Panc1 (cell line): ENCODE measurements at regions not wholly inside any gene's neighbourhood (a gene's known extent, or its start where the extent isn't known, plus 50 kb on each side); places are given as distances from the start of the nearest gene placed in this dataset.
"Not testable (repeated sequence)": the region's sequence is repeated elsewhere in the genome, so short reads cannot be mapped to it uniquely, and the experiment has no call there.

Source experiments
- ATAC-seq: fragments of 200-7000 bp; cut with Tn5 transposase; 2 replicates; pipeline ENCODE4 v1.9.1; 2020; ENCODE audit warnings: mild to moderate bottlenecking, moderate library complexity
- BruUV-seq: library from RNA; stranded (reverse); fragments of 400-500 nt; replicated peaks from 2 replicates; lab custom pipeline; 2021; lab: Mats Ljungman, UMichigan
- CTCF ChIA-PET: fragments of 300-600 bp; sonication (Branson Sonifier 250); formaldehyde crosslinking; loops from one replicate; lab custom pipeline; 2022; ENCODE audit warnings: antibody characterized with exemption; lab: Charles Lee
- POLR2A ChIA-PET: fragments of 300-600 bp; sonication (Branson Sonifier 250); formaldehyde crosslinking; loops from one replicate; lab custom pipeline; 2022; ENCODE audit warnings: antibody characterized with exemption; lab: Charles Lee
- DNase-seq: peaks from one replicate; pipeline ENCODE4 v3.0.0-alpha.2; 2010; ENCODE audit warnings: low read depth, low spot score
- H3K27ac ChIP-seq: 2 replicates; pipeline ENCODE4 v1.5.1; 2011; ENCODE audit warnings: mild to moderate bottlenecking, low read length, inconsistent platforms
- H3K27me3 ChIP-seq: fragments of 200-500 bp; sonication (Bioruptor generic); 2 replicates; pipeline ENCODE4 v1.6.0; 2014; ENCODE audit warnings: low read length, inconsistent platforms; ENCODE audit not compliant: control insufficient read depth, insufficient read depth
- H3K36me3 ChIP-seq: fragments of 200-500 bp; sonication (Bioruptor generic); 2 replicates; pipeline ENCODE4 v1.5.1; 2014; ENCODE audit warnings: inconsistent platforms, mild to moderate bottlenecking, low read length, moderate library complexity; ENCODE audit not compliant: control insufficient read depth, insufficient read depth
- H3K4me1 ChIP-seq: 2 replicates; pipeline ENCODE4 v1.5.1; 2011; ENCODE audit warnings: inconsistent platforms, mild to moderate bottlenecking, low read length, moderate library complexity; ENCODE audit not compliant: control insufficient read depth, insufficient read depth
- H3K4me3 ChIP-seq, 2 experiments: 2 replicates each; pipeline ENCODE4 v1.5.1; 2011 to 2012; ENCODE audit warnings: low read depth in 2 of 2, low read length in 2 of 2, mild to moderate bottlenecking in 2 of 2, inconsistent platforms in 1 of 2, moderate library complexity in 1 of 2
- H3K9me3 ChIP-seq: fragments of 200-500 bp; sonication (Bioruptor generic); 2 replicates; pipeline ENCODE4 v1.5.1; 2014; ENCODE audit warnings: low read depth, mild to moderate bottlenecking, inconsistent platforms, low read length, moderate library complexity; ENCODE audit not compliant: control insufficient read depth, insufficient read depth
- POLR2AphosphoS5 ChIP-seq: IDR thresholded peaks from 2 replicates; pipeline ENCODE4 v1.6.1; 2012; ENCODE audit warnings: mild to moderate bottlenecking, low read depth, low read length, moderate library complexity
- SIN3A ChIP-seq: IDR thresholded peaks from 2 replicates; pipeline ENCODE4 v1.6.1; 2012; ENCODE audit warnings: low read depth, mild to moderate bottlenecking, low read length, moderate library complexity, borderline replicate concordance; ENCODE audit not compliant: insufficient read depth
- TCF7L2 ChIP-seq: IDR thresholded peaks from 2 replicates; pipeline ENCODE4 v1.6.1; 2011; ENCODE audit warnings: mild to moderate bottlenecking, low read depth, low read length, inconsistent platforms
- in situ Hi-C: cut with HindIII; loops from 2 replicates; pipeline ENCODE4 v1.10.0; 2016; ENCODE audit warnings: low sequenced_read_pairs, low pct_unique_long_range_greater_than_20kb
- intact Hi-C: fragments of 100-400 bp; cut with micrococcal nuclease; formaldehyde crosslinking; loops from one replicate; pipeline ENCODE4 v1.10.0; 2022; ENCODE audit not compliant: unreplicated experiment
- TF ChIP-seq, protein P1 (sequence below), 2 experiments: IDR thresholded peaks; 2 replicates each; pipeline ENCODE4 v1.6.1; 2011 to 2012; ENCODE audit warnings: low read depth in 2 of 2, control low read depth in 1 of 2, low read length in 1 of 2, mild to moderate bottlenecking in 1 of 2, moderate library complexity in 1 of 2; ENCODE audit not compliant: insufficient read depth in 1 of 2
- TF ChIP-seq, protein P2 (sequence below): fragments of 450-650 bp; IDR thresholded peaks from 2 replicates; pipeline ENCODE4 v1.5.1; 2017; ENCODE audit warnings: mild to moderate bottlenecking

DNA sequence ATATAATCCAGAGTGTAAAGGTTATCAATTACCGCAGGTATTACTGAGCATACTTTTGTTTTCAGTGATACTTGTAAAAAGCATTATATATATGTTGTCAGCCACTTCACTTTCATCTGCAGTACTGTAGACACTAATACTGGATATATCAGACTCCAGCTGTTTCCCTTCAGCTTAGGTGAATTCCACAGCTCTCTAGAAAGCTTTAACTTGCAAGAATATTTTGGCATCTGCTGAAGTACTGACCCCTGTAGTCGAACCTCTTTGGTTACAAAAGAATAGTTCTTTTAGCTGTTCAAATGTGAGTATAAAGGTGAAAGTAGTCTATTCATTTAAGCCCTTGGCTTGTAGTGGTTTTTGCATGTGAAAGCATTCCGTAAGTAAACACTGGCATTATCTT is 1222.7 kb upstream of the TENM3 start:
- no peak for DNase-seq
- H3K27me3 ChIP-seq, result no peaks in the 10 kb centered on the region
- ChIA-PET CTCF (no interaction called here), POLR2A (no interaction called here)
- H3K27ac ChIP-seq, result no peak overlapping the region
- intact Hi-C loops (no loop called here), in situ Hi-C loops (no loop called here)
- no peaks in the 10 kb centered on the region for H3K4me1 ChIP-seq
- no TSS peak for BruUV-seq
- no peak overlapping the region for H3K4me3 ChIP-seq
- no peaks in the 10 kb centered on the region for H3K9me3 ChIP-seq
- H3K36me3 ChIP-seq, result no peaks in the 10 kb centered on the region
- no peak for TF ChIP-seq SIN3A
- TF ChIP-seq, protein P1, sequence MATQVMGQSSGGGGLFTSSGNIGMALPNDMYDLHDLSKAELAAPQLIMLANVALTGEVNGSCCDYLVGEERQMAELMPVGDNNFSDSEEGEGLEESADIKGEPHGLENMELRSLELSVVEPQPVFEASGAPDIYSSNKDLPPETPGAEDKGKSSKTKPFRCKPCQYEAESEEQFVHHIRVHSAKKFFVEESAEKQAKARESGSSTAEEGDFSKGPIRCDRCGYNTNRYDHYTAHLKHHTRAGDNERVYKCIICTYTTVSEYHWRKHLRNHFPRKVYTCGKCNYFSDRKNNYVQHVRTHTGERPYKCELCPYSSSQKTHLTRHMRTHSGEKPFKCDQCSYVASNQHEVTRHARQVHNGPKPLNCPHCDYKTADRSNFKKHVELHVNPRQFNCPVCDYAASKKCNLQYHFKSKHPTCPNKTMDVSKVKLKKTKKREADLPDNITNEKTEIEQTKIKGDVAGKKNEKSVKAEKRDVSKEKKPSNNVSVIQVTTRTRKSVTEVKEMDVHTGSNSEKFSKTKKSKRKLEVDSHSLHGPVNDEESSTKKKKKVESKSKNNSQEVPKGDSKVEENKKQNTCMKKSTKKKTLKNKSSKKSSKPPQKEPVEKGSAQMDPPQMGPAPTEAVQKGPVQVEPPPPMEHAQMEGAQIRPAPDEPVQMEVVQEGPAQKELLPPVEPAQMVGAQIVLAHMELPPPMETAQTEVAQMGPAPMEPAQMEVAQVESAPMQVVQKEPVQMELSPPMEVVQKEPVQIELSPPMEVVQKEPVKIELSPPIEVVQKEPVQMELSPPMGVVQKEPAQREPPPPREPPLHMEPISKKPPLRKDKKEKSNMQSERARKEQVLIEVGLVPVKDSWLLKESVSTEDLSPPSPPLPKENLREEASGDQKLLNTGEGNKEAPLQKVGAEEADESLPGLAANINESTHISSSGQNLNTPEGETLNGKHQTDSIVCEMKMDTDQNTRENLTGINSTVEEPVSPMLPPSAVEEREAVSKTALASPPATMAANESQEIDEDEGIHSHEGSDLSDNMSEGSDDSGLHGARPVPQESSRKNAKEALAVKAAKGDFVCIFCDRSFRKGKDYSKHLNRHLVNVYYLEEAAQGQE (IDR thresholded peaks at IDR 0.05; ENCODE audit: insufficient read depth in 1 of 2, low read depth in 2 of 2, low read length in 1 of 2), result no peak
- TF ChIP-seq, protein P2, sequence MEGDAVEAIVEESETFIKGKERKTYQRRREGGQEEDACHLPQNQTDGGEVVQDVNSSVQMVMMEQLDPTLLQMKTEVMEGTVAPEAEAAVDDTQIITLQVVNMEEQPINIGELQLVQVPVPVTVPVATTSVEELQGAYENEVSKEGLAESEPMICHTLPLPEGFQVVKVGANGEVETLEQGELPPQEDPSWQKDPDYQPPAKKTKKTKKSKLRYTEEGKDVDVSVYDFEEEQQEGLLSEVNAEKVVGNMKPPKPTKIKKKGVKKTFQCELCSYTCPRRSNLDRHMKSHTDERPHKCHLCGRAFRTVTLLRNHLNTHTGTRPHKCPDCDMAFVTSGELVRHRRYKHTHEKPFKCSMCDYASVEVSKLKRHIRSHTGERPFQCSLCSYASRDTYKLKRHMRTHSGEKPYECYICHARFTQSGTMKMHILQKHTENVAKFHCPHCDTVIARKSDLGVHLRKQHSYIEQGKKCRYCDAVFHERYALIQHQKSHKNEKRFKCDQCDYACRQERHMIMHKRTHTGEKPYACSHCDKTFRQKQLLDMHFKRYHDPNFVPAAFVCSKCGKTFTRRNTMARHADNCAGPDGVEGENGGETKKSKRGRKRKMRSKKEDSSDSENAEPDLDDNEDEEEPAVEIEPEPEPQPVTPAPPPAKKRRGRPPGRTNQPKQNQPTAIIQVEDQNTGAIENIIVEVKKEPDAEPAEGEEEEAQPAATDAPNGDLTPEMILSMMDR, result no peak
- TF ChIP-seq TCF7L2, result no peak
- TF ChIP-seq POLR2AphosphoS5, result no peak
- no peak for ATAC-seq

DNA sequence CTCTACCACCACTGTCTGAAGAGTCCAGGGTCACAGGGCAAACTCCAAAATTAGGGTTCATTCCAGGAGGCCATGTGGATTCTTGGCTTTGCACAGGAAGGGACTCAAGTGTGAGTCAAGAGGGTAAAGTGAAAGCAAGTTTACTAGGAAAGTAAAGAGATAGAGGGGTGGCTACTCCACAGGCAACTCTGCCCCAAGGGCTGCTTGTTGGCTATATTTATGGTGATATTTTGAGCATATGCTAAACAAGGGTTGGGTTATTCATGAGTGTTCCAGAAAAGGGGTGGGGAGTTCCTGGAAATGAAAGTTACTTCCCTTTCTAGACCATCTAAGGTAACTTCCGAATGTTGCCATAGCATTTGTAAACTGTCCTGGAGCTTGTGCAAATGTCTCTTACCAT is 1222.0 kb upstream of the TENM3 start:
- intact Hi-C loops (no loop called here), in situ Hi-C loops (no loop called here)
- DNase-seq (no peak), ATAC-seq (no peak)
- TF ChIP-seq POLR2AphosphoS5 (no peak), SIN3A (no peak), TCF7L2 (no peak)
- TF ChIP-seq, protein P2, result no peak
- TF ChIP-seq, protein P1 (IDR thresholded peaks at IDR 0.05; ENCODE audit: insufficient read depth in 1 of 2, low read depth in 2 of 2, low read length in 1 of 2), result no peak
- Histone ChIP-seq H3K27ac (no peak overlapping the region), H3K36me3 (no peaks in the 10 kb centered on the region), H3K4me3 (no peak overlapping the region), H3K9me3 (no peaks in the 10 kb centered on the region), H3K27me3 (no peaks in the 10 kb centered on the region), H3K4me1 (no peaks in the 10 kb centered on the region)
- ChIA-PET CTCF (no interaction called here), POLR2A (no interaction called here)
- no TSS peak for BruUV-seq

DNA sequence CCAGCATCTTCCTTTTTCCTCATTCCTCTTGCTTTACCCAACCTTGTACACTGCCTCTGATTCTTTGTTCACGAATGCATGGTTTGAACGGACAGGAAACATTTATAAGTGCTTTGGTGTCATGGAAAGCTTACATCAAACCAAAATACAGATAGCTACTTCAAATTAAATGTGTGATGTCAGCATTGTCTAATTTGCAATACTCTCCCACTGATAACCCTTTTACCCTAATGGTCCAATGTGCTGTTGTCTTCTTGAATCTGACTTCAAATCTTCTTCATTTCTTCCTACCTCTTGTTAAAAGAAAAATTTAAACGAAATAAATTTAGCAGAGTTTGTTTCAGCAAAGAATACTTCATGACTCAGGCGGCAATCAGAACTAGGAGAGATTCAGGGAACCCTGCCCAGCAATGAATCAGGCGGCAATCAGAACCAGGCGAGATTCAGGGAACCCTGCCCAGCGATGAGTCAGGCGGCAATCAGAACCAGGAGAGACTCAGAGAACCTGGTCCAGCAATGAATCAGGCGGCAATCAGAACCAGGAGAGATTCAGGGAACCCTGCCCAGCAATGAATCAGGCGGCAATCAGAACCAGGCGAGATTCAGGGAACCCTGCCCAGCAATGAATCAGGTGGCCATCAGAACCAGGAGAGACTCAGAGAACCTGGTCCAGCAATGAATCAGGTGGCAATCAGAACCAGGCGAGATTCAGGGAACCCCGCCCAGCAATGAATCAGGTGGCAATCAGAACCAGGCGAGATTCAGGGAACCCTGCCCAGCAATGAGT is 1212.9 kb upstream of the TENM3 start:
- H3K4me1 ChIP-seq, H3K27ac ChIP-seq, H3K36me3 ChIP-seq, ATAC-seq, in situ Hi-C loops, BruUV-seq, H3K4me3 ChIP-seq, DNase-seq, CTCF ChIA-PET, intact Hi-C loops, H3K9me3 ChIP-seq, POLR2A ChIA-PET, H3K27me3 ChIP-seq: not testable (repeated sequence)
